ENCODE measurements at regions not wholly inside any gene's neighbourhood (a gene's known extent, or its start where the extent isn't known, plus 50 kb on each side); places are given as distances from the start of the nearest gene placed in this dataset.

GRCh38 chr20:59388402-59388801, 88.0 kb downstream of the EDN3 start:
- DNase-seq (no peak), ATAC-seq (no peak)
- Histone ChIP-seq H3K4me1 (ENCODE audit: control insufficient read depth in 2 of 2, insufficient read depth in 2 of 2, low read length in 2 of 2) (peaks cover 4 to 9% of the 10 kb centered on the region in 2 donors), H3K27me3 (ENCODE audit: control insufficient read depth in 2 of 2, insufficient read depth in 2 of 2, low read length in 2 of 2) (no peaks in the 10 kb centered on the region), H3K36me3 (ENCODE audit: control insufficient read depth in 2 of 3, insufficient read depth in 3 of 3, low read length in 3 of 3) (no peaks in the 10 kb centered on the region), H3K4me3 (ENCODE audit: low read length) (no peak overlapping the region), H3K27ac (ENCODE audit: low read depth, low read length) (no peak overlapping the region), H3K9me3 (ENCODE audit: control insufficient read depth in 2 of 3, low read length in 3 of 3) (peaks cover 0 to 7% (median 0%) of the 10 kb centered on the region in 3 experiments)
- intact Hi-C loops (cut with micrococcal nuclease): no loop called here
- Mint-ChIP-seq H3K27ac (no peak overlapping the region), H3K27me3 (peaks cover 0 to 9% (median 0%) of the 10 kb centered on the region in 5 donors), H3K4me3 (no peak overlapping the region), H3K36me3 (no peaks in the 10 kb centered on the region), H3K4me1 (peaks cover 0 to 13% (median 8%) of the 10 kb centered on the region in 7 donors), H3K9me3 (peaks cover 0 to 7% (median 0%) of the 10 kb centered on the region in 11 donors)
- ChIA-PET CTCF (interaction anchor here (1.0 kb wide), 1 partner anchor 19 kb away, joined by 3 read pairs; no protein-coding TSS in a partner anchor), POLR2A (interaction anchor here (1.2 kb wide), 1 partner anchor 135 kb away, joined by 5 read pairs; no protein-coding TSS in a partner anchor)

GRCh38 chr20:59390437-59390836, 90.0 kb downstream of the EDN3 start:
- Histone ChIP-seq H3K27ac (ENCODE audit: low read depth, low read length) (no peak overlapping the region), H3K27me3 (ENCODE audit: control insufficient read depth in 2 of 2, insufficient read depth in 2 of 2, low read length in 2 of 2) (no peaks in the 10 kb centered on the region), H3K36me3 (ENCODE audit: control insufficient read depth in 2 of 3, insufficient read depth in 3 of 3, low read length in 3 of 3) (no peaks in the 10 kb centered on the region), H3K4me3 (ENCODE audit: low read length) (no peak overlapping the region), H3K9me3 (ENCODE audit: control insufficient read depth in 2 of 3, low read length in 3 of 3) (no peaks in the 10 kb centered on the region), H3K4me1 (ENCODE audit: control insufficient read depth in 2 of 2, insufficient read depth in 2 of 2, low read length in 2 of 2) (peaks cover 4 to 6% of the 10 kb centered on the region in 2 donors)
- no peak overlapping the region for H3K27ac Mint-ChIP-seq
- peaks cover 0 to 11% (median 0%) of the 10 kb centered on the region in 5 donors for H3K27me3 Mint-ChIP-seq
- peaks cover 0 to 3% (median 0%) of the 10 kb centered on the region in 11 donors for H3K9me3 Mint-ChIP-seq
- intact Hi-C loops (cut with micrococcal nuclease): no loop called here
- ATAC-seq: no peak
- CTCF ChIA-PET: interaction anchor here (0.5 kb wide), 1 partner anchor 11 kb away, joined by 4 read pairs; no protein-coding TSS in a partner anchor
- POLR2A ChIA-PET: interaction anchor here (0.6 kb wide), 1 partner anchor 47 kb away, joined by 4 read pairs; no protein-coding TSS in a partner anchor
- no peak for DNase-seq
- no peaks in the 10 kb centered on the region for H3K36me3 Mint-ChIP-seq
- H3K4me1 Mint-ChIP-seq: peaks cover 0 to 9% (median 6%) of the 10 kb centered on the region in 7 donors
- H3K4me3 Mint-ChIP-seq: no peak overlapping the region

- no peak overlapping the region for H3K4me3 ChIP-seq (ENCODE audit: low read length)
- no peaks in the 10 kb centered on the region for H3K9me3 ChIP-seq (ENCODE audit: control insufficient read depth in 2 of 3, low read length in 3 of 3)
- peaks cover 0 to 11% (median 0%) of the 10 kb centered on the region in 5 donors for H3K27me3 Mint-ChIP-seq
- ChIA-PET POLR2A (no interaction called here), CTCF (no interaction called here)
- no peaks in the 10 kb centered on the region for H3K4me1 ChIP-seq (ENCODE audit: control insufficient read depth in 2 of 2, insufficient read depth in 2 of 2, low read length in 2 of 2)
- no peak overlapping the region for H3K27ac ChIP-seq (ENCODE audit: low read depth, low read length)
- H3K27me3 ChIP-seq (ENCODE audit: control insufficient read depth in 2 of 2, insufficient read depth in 2 of 2, low read length in 2 of 2): no peaks in the 10 kb centered on the region
- H3K36me3 ChIP-seq (ENCODE audit: control insufficient read depth in 2 of 3, insufficient read depth in 3 of 3, low read length in 3 of 3): no peaks in the 10 kb centered on the region
- H3K4me3 Mint-ChIP-seq: no peak overlapping the region
- H3K4me1 Mint-ChIP-seq: peaks cover 0 to 2% (median 0%) of the 10 kb centered on the region in 7 donors
- intact Hi-C loops (cut with micrococcal nuclease): no loop called here
- ATAC-seq (no peak), DNase-seq (no peak)
- no peak overlapping the region for H3K27ac Mint-ChIP-seq
- H3K36me3 Mint-ChIP-seq: no peaks in the 10 kb centered on the region
- peaks cover 0 to 2% (median 0%) of the 10 kb centered on the region in 11 donors for H3K9me3 Mint-ChIP-seq
These were observed 91.6 kb downstream of the EDN3 start for GRCh38 chr20:59391975-59392374.

GRCh38 chr20:59392736-59393135, 92.3 kb downstream of the EDN3 start:
- Histone ChIP-seq H3K27ac (ENCODE audit: low read depth, low read length) (no peak overlapping the region), H3K9me3 (ENCODE audit: control insufficient read depth in 2 of 3, low read length in 3 of 3) (no peaks in the 10 kb centered on the region), H3K4me3 (ENCODE audit: low read length) (no peak overlapping the region), H3K36me3 (ENCODE audit: control insufficient read depth in 2 of 3, insufficient read depth in 3 of 3, low read length in 3 of 3) (no peaks in the 10 kb centered on the region), H3K4me1 (ENCODE audit: control insufficient read depth in 2 of 2, insufficient read depth in 2 of 2, low read length in 2 of 2) (no peaks in the 10 kb centered on the region), H3K27me3 (ENCODE audit: control insufficient read depth in 2 of 2, insufficient read depth in 2 of 2, low read length in 2 of 2) (no peaks in the 10 kb centered on the region)
- Mint-ChIP-seq H3K4me3 (no peak overlapping the region), H3K4me1 (peaks cover 0 to 2% (median 0%) of the 10 kb centered on the region in 7 donors), H3K9me3 (peaks cover 0 to 2% (median 0%) of the 10 kb centered on the region in 11 donors), H3K27me3 (peaks cover 0 to 11% (median 0%) of the 10 kb centered on the region in 5 donors), H3K27ac (no peak overlapping the region), H3K36me3 (no peaks in the 10 kb centered on the region)
- CTCF ChIA-PET: no interaction called here
- intact Hi-C loops (cut with micrococcal nuclease): no loop called here
- DNase-seq (no peak), ATAC-seq (no peak)
- POLR2A ChIA-PET: no interaction called here

- intact Hi-C loops (cut with micrococcal nuclease): no loop called here
- POLR2A ChIA-PET: no interaction called here
- Histone ChIP-seq H3K27me3 (ENCODE audit: control insufficient read depth in 2 of 2, insufficient read depth in 2 of 2, low read length in 2 of 2) (no peaks in the 10 kb centered on the region), H3K4me1 (ENCODE audit: control insufficient read depth in 2 of 2, insufficient read depth in 2 of 2, low read length in 2 of 2) (no peaks in the 10 kb centered on the region), H3K36me3 (ENCODE audit: control insufficient read depth in 2 of 3, insufficient read depth in 3 of 3, low read length in 3 of 3) (no peaks in the 10 kb centered on the region), H3K4me3 (ENCODE audit: low read length) (no peak overlapping the region), H3K27ac (ENCODE audit: low read depth, low read length) (no peak overlapping the region), H3K9me3 (ENCODE audit: control insufficient read depth in 2 of 3, low read length in 3 of 3) (no peaks in the 10 kb centered on the region)
- CTCF ChIA-PET: no interaction called here
- H3K36me3 Mint-ChIP-seq: no peaks in the 10 kb centered on the region
- H3K9me3 Mint-ChIP-seq: peaks cover 0 to 2% (median 0%) of the 10 kb centered on the region in 11 donors
- peaks cover 0 to 11% (median 0%) of the 10 kb centered on the region in 5 donors for H3K27me3 Mint-ChIP-seq
- H3K27ac Mint-ChIP-seq: peak overlapping the region in 1 of 9 donors; percentile 4
- no peak for ATAC-seq
- DNase-seq: no peak
- peaks cover 0 to 2% (median 0%) of the 10 kb centered on the region in 7 donors for H3K4me1 Mint-ChIP-seq
- H3K4me3 Mint-ChIP-seq: no peak overlapping the region
These were observed 92.7 kb downstream of the EDN3 start for GRCh38 chr20:59393142-59393541.

GRCh38 chr20:59395729-59396128, 95.3 kb downstream of the EDN3 start:
- no peaks in the 10 kb centered on the region for H3K36me3 Mint-ChIP-seq
- H3K4me3 Mint-ChIP-seq: no peak overlapping the region
- no peak overlapping the region for H3K27ac ChIP-seq (ENCODE audit: low read depth, low read length)
- no peak overlapping the region for H3K27ac Mint-ChIP-seq
- no peak overlapping the region for H3K4me3 ChIP-seq (ENCODE audit: low read length)
- intact Hi-C loops (cut with micrococcal nuclease): no loop called here
- ATAC-seq: no peak
- ChIA-PET CTCF (interaction anchor here (1.0 kb wide), 1 partner anchor 173 kb away, joined by 3 read pairs; no protein-coding TSS in a partner anchor), POLR2A (interaction anchor here (1.3 kb wide), 1 partner anchor 11 kb away, joined by 3 read pairs; no protein-coding TSS in a partner anchor)
- no peaks in the 10 kb centered on the region for H3K36me3 ChIP-seq (ENCODE audit: control insufficient read depth in 2 of 3, insufficient read depth in 3 of 3, low read length in 3 of 3)
- no peak for DNase-seq
- H3K27me3 Mint-ChIP-seq: peaks cover 0 to 7% (median 0%) of the 10 kb centered on the region in 5 donors
- peaks cover 0 to 2% (median 0%) of the 10 kb centered on the region in 7 donors for H3K4me1 Mint-ChIP-seq
- no peaks in the 10 kb centered on the region for H3K27me3 ChIP-seq (ENCODE audit: control insufficient read depth in 2 of 2, insufficient read depth in 2 of 2, low read length in 2 of 2)
- no peaks in the 10 kb centered on the region for H3K9me3 Mint-ChIP-seq
- H3K4me1 ChIP-seq (ENCODE audit: control insufficient read depth in 2 of 2, insufficient read depth in 2 of 2, low read length in 2 of 2): no peaks in the 10 kb centered on the region
- H3K9me3 ChIP-seq (ENCODE audit: control insufficient read depth in 2 of 3, low read length in 3 of 3): no peaks in the 10 kb centered on the region
